MCF 10A (cell line): ENCODE measurements at regions not wholly inside any gene's neighbourhood (a gene's known extent, or its start where the extent isn't known, plus 50 kb on each side); places are given as distances from the start of the nearest gene placed in this dataset.

ENCODE experiments used
- BruUV-seq: library from RNA; stranded (reverse); fragments of 400-500 nt; replicated peaks from 2 replicates; lab custom pipeline; 2021; lab: Mats Ljungman, UMichigan
- CTCF ChIA-PET: fragments of 300-600 bp; sonication (Branson Sonifier 250); formaldehyde crosslinking; extraction: SDS; loops from one replicate; lab custom pipeline; 2021; ENCODE audit warnings: antibody characterized with exemption, inconsistent platforms; lab: Yijun Ruan, JAX
- POLR2A ChIA-PET: fragments of 300-600, 350-650 bp; sonication (Branson Sonifier 250); formaldehyde crosslinking; extraction: SDS; loops from one replicate; lab custom pipeline; 2020; ENCODE audit warnings: antibody characterized with exemption, inconsistent platforms; lab: Yijun Ruan, JAX
- DNase-seq: peaks from one replicate; pipeline ENCODE4 v3.0.0-alpha.2; 2018; ENCODE audit not compliant: unreplicated experiment
- H3K27ac Mint-ChIP-seq: one replicate; pipeline ENCODE4 v1.8.0; 2022; ENCODE audit warnings: mild to moderate bottlenecking, low read depth, mixed read lengths; ENCODE audit not compliant: unreplicated experiment
- H3K27me3 Mint-ChIP-seq: one replicate; pipeline ENCODE4 v1.8.0; 2022; ENCODE audit warnings: mixed read lengths; ENCODE audit not compliant: insufficient read depth, unreplicated experiment
- H3K36me3 Mint-ChIP-seq: one replicate; pipeline ENCODE4 v1.8.0; 2022; ENCODE audit warnings: mild to moderate bottlenecking, moderate library complexity, mixed read lengths; ENCODE audit not compliant: insufficient read depth, unreplicated experiment
- H3K4me1 Mint-ChIP-seq: one replicate; pipeline ENCODE4 v1.8.0; 2022; ENCODE audit warnings: mixed read lengths; ENCODE audit not compliant: insufficient read depth, unreplicated experiment
- H3K4me3 Mint-ChIP-seq: one replicate; pipeline ENCODE4 v1.8.0; 2022; ENCODE audit warnings: mild to moderate bottlenecking, moderate library complexity, mixed read lengths; ENCODE audit not compliant: unreplicated experiment
- H3K9me3 Mint-ChIP-seq: one replicate; pipeline ENCODE4 v1.8.0; 2022; ENCODE audit warnings: mixed read lengths; ENCODE audit not compliant: unreplicated experiment
- intact Hi-C: fragments of 100-400 bp; cut with micrococcal nuclease; formaldehyde crosslinking; loops from 2 replicates; pipeline ENCODE4 v1.14.1; 2022
- TF ChIP-seq, protein P1 (sequence below): fragments of 200-600 bp; IDR thresholded peaks from one replicate; pipeline ENCODE4 v1.8.0; 2022; ENCODE audit warnings: antibody characterized with exemption, mild to moderate bottlenecking; ENCODE audit not compliant: unreplicated experiment

DNA sequence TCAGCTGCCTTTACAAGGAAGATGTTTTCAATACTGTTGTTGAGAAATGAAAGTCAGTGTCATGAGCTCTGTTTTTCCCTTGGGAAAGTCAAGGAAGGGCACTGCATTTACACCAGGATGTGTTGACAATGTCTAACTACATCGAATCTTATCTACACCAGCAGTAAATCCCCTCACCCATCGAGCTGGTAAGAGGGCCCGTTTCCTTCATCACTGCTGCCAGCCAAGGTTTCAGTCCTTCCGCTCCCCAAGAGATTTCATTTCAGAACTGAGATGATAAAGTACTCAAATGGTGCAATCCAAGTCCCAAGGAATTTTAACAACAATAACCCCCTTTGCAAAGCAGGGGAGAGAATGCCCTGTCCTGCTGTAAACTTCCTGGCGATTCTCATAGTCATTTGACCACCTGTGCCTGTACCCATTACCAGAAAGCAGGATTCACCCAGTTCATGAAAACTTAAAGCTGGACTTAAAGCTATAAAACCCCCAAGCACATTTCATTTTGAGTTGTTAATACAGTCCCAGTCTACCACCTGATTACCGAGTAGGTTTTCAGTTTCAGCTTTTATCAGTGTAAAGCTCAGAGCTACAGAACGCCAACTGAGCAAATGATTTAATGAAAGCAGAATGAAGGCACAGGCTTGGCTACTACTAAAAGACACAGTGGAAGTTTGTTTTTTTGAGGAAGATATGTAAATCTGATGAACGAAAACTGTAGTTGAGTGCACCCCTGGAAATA is 122.5 kb upstream of the TAB2 start:
- ChIA-PET CTCF (interaction anchor here (0.5 to 0.6 kb wide), 2 partner anchors 46 to 236 kb away, joined by 4 read pairs; no protein-coding TSS in a partner anchor), POLR2A (interaction anchor here (0.5 to 1.5 kb wide), 3 partner anchors 11 to 128 kb away, joined by 3 read pairs; no protein-coding TSS in a partner anchor)
- TF ChIP-seq, protein P1, sequence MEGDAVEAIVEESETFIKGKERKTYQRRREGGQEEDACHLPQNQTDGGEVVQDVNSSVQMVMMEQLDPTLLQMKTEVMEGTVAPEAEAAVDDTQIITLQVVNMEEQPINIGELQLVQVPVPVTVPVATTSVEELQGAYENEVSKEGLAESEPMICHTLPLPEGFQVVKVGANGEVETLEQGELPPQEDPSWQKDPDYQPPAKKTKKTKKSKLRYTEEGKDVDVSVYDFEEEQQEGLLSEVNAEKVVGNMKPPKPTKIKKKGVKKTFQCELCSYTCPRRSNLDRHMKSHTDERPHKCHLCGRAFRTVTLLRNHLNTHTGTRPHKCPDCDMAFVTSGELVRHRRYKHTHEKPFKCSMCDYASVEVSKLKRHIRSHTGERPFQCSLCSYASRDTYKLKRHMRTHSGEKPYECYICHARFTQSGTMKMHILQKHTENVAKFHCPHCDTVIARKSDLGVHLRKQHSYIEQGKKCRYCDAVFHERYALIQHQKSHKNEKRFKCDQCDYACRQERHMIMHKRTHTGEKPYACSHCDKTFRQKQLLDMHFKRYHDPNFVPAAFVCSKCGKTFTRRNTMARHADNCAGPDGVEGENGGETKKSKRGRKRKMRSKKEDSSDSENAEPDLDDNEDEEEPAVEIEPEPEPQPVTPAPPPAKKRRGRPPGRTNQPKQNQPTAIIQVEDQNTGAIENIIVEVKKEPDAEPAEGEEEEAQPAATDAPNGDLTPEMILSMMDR, result no peak
- H3K4me1 Mint-ChIP-seq, result no peaks in the 10 kb centered on the region
- no peak overlapping the region for H3K27ac Mint-ChIP-seq
- no peaks in the 10 kb centered on the region for H3K36me3 Mint-ChIP-seq
- H3K4me3 Mint-ChIP-seq, result no peak overlapping the region
- no peaks in the 10 kb centered on the region for H3K27me3 Mint-ChIP-seq
- no peak for DNase-seq
- intact Hi-C loops, result loop anchor here (5.0 kb wide), 1 partner anchor 237 kb away; no protein-coding TSS in a partner anchor
- peaks cover 6% of the 10 kb centered on the region for H3K9me3 Mint-ChIP-seq
- BruUV-seq, result no TSS peak

DNA sequence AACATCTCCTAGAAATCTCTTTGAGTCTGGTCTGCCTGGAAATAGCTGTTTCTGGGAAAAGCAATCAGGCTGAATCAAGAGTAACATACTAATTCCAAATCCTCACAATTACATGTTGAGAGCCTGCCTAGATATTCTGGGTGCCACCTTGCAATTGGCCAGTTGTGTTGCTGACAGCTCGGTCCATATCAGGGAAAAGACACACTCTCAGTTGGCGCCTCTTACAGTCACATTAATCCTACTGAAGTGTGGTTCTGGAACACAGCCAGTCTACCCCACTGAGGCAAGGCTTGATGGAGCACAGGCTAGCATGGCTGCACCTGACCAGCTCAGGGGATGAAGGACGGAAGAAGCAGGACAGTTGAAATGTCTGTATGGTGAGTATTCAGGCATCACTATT is 121.4 kb upstream of the TAB2 start:
- Mint-ChIP-seq H3K27ac (no peak overlapping the region), H3K4me1 (no peaks in the 10 kb centered on the region), H3K36me3 (peaks cover 6% of the 10 kb centered on the region), H3K4me3 (no peak overlapping the region), H3K27me3 (no peaks in the 10 kb centered on the region), H3K9me3 (peaks cover 6% of the 10 kb centered on the region)
- BruUV-seq, result no TSS peak
- intact Hi-C loops, result no loop called here
- CTCF ChIA-PET, result interaction anchor here (0.6 kb wide), 1 partner anchor 25 kb away, joined by 3 read pairs; no protein-coding TSS in a partner anchor
- TF ChIP-seq, protein P1, result no peak
- DNase-seq, result no peak
- POLR2A ChIA-PET, result interaction anchor here (1.5 kb wide), 1 partner anchor 27 kb away, joined by 3 read pairs; no protein-coding TSS in a partner anchor

DNA sequence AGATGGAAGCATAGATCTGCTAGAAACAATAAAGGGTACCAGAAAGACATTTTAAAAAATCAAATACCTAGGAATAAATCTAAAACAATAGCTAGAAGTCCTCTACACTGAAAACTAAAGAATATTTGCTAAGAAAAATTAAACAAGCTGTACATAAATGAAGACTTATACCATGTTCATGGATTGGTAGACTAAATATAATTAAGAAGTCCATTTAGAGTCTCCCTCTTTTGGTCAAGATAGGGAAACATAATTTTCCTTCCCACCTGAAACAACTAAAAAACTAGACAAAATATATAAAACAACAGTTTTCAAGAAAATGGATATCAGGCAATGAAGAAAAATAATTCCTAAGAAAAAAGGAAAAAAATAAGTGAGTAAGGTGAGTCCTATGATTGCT is 120.0 kb upstream of the TAB2 start:
- ChIA-PET CTCF (interaction anchor here (0.6 to 1.1 kb wide), 2 partner anchors 27 to 351 kb away, joined by 3 to 4 read pairs; no protein-coding TSS in a partner anchor), POLR2A (no interaction called here)
- H3K9me3 Mint-ChIP-seq, result peaks cover 6% of the 10 kb centered on the region
- H3K36me3 Mint-ChIP-seq, result peaks cover 6% of the 10 kb centered on the region
- DNase-seq, result no peak
- intact Hi-C loops, result no loop called here
- BruUV-seq, result no TSS peak
- H3K27ac Mint-ChIP-seq, result no peak overlapping the region
- TF ChIP-seq, protein P1, result no peak
- no peaks in the 10 kb centered on the region for H3K27me3 Mint-ChIP-seq
- no peak overlapping the region for H3K4me3 Mint-ChIP-seq
- H3K4me1 Mint-ChIP-seq, result no peaks in the 10 kb centered on the region

DNA sequence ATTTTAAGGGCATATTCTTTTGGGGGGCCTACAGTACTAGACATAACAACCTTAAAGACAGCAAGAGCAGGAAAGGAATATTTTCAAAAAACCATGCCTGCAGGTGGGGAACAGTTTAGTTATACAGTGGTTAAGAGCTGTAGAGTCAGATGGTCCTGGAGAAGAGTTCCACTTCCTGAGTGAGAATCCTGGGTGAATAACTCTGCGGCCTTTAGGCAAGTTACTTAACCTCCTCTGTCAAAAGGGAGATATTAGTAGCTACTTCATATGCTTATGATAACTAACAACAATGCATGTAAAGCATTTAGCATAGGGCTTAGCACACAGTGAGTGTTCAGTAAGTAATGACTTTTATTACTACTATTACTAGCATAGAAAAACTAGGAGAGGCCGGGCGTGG is 119.2 kb upstream of the TAB2 start:
- peaks cover 6% of the 10 kb centered on the region for H3K9me3 Mint-ChIP-seq
- intact Hi-C loops, result no loop called here
- ChIA-PET POLR2A (interaction anchor here (1.0 kb wide), 1 partner anchor 36 kb away, joined by 3 read pairs; no protein-coding TSS in a partner anchor), CTCF (interaction anchor here (1.1 kb wide), 1 partner anchor 28 kb away, joined by 4 read pairs; no protein-coding TSS in a partner anchor)
- H3K27ac Mint-ChIP-seq, result no peak overlapping the region
- H3K4me1 Mint-ChIP-seq, result no peaks in the 10 kb centered on the region
- H3K4me3 Mint-ChIP-seq, result no peak overlapping the region
- no TSS peak for BruUV-seq
- TF ChIP-seq, protein P1, result no peak
- DNase-seq, result no peak
- no peaks in the 10 kb centered on the region for H3K27me3 Mint-ChIP-seq
- H3K36me3 Mint-ChIP-seq, result peaks cover 6% of the 10 kb centered on the region
